OCI-LY3 (cell line): ENCODE measurements at regions not wholly inside any gene's neighbourhood (a gene's known extent, or its start where the extent isn't known, plus 50 kb on each side); places are given as distances from the start of the nearest gene placed in this dataset.

ENCODE experiments used
- H2AFZ ChIP-seq: fragments of 200-600, 300-600 bp; shearing (Covaris generic); 2 replicates; pipeline ENCODE4 v1.6.0; 2014; ENCODE audit warnings: antibody characterized with exemption, low read depth, low read length
- H3K27ac ChIP-seq: fragments of 200-600, 300-600 bp; sonication (generic); 2 replicates; pipeline ENCODE4 v1.5.1; 2014; ENCODE audit warnings: mild to moderate bottlenecking, low read length, moderate library complexity, mixed read lengths
- H3K27me3 ChIP-seq: fragments of 200-600, 300-600 bp; sonication (generic); 2 replicates; pipeline ENCODE4 v1.6.1; 2014; ENCODE audit warnings: low read depth, low read length, mixed read lengths
- H3K36me3 ChIP-seq: fragments of 200-600, 300-600 bp; sonication (generic); replicated peaks from 2 replicates; pipeline ENCODE3; 2014; ENCODE audit warnings: low read depth, low read length, mixed read lengths
- H3K4me1 ChIP-seq: fragments of 300-600, 200-600 bp; sonication (generic); 2 replicates; pipeline ENCODE4 v1.6.1; 2014; ENCODE audit warnings: low read length, mixed read lengths
- H3K4me2 ChIP-seq: fragments of 200-600, 300-600 bp; sonication (generic); 2 replicates; pipeline ENCODE4 v1.6.1; 2014; ENCODE audit warnings: low read length, mixed read lengths
- H3K4me3 ChIP-seq: fragments of 300-600, 200-600 bp; sonication (generic); 2 replicates; pipeline ENCODE4 v1.5.1; 2014; ENCODE audit warnings: antibody characterized with exemption, mild to moderate bottlenecking, low read length, moderate library complexity
- H3K79me2 ChIP-seq: fragments of 300-600, 200-600 bp; shearing (Covaris generic); 2 replicates; pipeline ENCODE4 v1.6.1; 2014; ENCODE audit warnings: mild to moderate bottlenecking, low read length, mixed read lengths
- H3K9ac ChIP-seq: fragments of 300-600, 200-600 bp; shearing (Covaris generic); 2 replicates; pipeline ENCODE4 v1.6.0; 2014; ENCODE audit warnings: mild to moderate bottlenecking, low read length, moderate library complexity
- H3K9me3 ChIP-seq: fragments of 200-600, 300-600 bp; shearing (Covaris generic); 2 replicates; pipeline ENCODE4 v1.6.1; 2014; ENCODE audit warnings: low read length, mixed read lengths; ENCODE audit not compliant: insufficient read depth
- H4K20me1 ChIP-seq: fragments of 200-600, 300-600 bp; sonication (generic); 2 replicates; pipeline ENCODE4 v1.6.1; 2016; ENCODE audit warnings: low read length, mixed read lengths; ENCODE audit not compliant: insufficient read depth
- EZH2phosphoT487 ChIP-seq: fragments of 200-600 bp; shearing (Covaris generic); IDR thresholded peaks from 2 replicates; pipeline ENCODE4 v1.6.1; 2018; ENCODE audit warnings: antibody characterized with exemption, mixed run types, low read depth
- TF ChIP-seq, protein P1 (sequence below): fragments of 200-600, 300-600 bp; sonication (generic); IDR thresholded peaks from 2 replicates; pipeline ENCODE4 v1.5.1; 2014; ENCODE audit warnings: antibody characterized with exemption, low read length, low read depth

- peaks cover 5% of the 10 kb centered on the region; the same call in 1 of the 2 replicates for H3K9me3 ChIP-seq
- H3K4me1 ChIP-seq, result no peaks in the 10 kb centered on the region
- no peak overlapping the region for H2AFZ ChIP-seq
- H3K27me3 ChIP-seq, result no peaks in the 10 kb centered on the region
- TF ChIP-seq EZH2phosphoT487, result no peak
- TF ChIP-seq, protein P1, sequence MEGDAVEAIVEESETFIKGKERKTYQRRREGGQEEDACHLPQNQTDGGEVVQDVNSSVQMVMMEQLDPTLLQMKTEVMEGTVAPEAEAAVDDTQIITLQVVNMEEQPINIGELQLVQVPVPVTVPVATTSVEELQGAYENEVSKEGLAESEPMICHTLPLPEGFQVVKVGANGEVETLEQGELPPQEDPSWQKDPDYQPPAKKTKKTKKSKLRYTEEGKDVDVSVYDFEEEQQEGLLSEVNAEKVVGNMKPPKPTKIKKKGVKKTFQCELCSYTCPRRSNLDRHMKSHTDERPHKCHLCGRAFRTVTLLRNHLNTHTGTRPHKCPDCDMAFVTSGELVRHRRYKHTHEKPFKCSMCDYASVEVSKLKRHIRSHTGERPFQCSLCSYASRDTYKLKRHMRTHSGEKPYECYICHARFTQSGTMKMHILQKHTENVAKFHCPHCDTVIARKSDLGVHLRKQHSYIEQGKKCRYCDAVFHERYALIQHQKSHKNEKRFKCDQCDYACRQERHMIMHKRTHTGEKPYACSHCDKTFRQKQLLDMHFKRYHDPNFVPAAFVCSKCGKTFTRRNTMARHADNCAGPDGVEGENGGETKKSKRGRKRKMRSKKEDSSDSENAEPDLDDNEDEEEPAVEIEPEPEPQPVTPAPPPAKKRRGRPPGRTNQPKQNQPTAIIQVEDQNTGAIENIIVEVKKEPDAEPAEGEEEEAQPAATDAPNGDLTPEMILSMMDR, result no peak
- H3K27ac ChIP-seq, result no peak overlapping the region
- no peak overlapping the region for H3K4me3 ChIP-seq
- H3K79me2 ChIP-seq, result no peaks in the 10 kb centered on the region
- no peak overlapping the region for H3K4me2 ChIP-seq
- peaks cover 4% of the 10 kb centered on the region for H3K36me3 ChIP-seq
- no peaks in the 10 kb centered on the region for H4K20me1 ChIP-seq
- no peak overlapping the region for H3K9ac ChIP-seq
Measured at GRCh38 chr12:40587970-40588369, 104.3 kb upstream of the CNTN1 start.

- Histone ChIP-seq H3K9ac (no peak overlapping the region), H3K4me2 (no peak overlapping the region), H3K27me3 (no peaks in the 10 kb centered on the region), H3K4me1 (no peaks in the 10 kb centered on the region), H2AFZ (no peak overlapping the region), H3K79me2 (no peaks in the 10 kb centered on the region), H3K4me3 (no peak overlapping the region), H3K9me3 (no peaks in the 10 kb centered on the region), H4K20me1 (no peaks in the 10 kb centered on the region), H3K27ac (no peak overlapping the region), H3K36me3 (no peaks in the 10 kb centered on the region)
- TF ChIP-seq, protein P1, result no peak
- TF ChIP-seq EZH2phosphoT487, result no peak
Measured at GRCh38 chr12:40597133-40597532, 95.1 kb upstream of the CNTN1 start.

DNA sequence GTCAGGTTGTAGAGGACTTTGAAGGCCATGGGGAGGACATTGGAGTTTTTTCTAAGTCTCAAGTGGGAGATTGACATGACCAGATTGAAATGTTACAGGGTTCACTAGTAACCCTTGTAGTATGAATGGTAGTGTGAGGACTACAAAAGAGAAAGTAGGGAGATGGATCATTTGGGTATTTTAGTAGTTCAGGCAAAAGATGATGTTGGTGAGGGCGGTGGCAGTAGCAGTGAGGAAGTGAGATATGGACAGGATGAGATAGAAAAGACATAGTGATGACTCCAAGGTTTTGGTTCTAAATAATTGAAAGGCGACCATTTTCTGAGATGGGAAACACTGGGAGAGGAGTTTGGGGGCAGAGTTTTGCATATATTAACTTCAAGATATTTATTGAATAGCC, 94.2 kb upstream of the CNTN1 start:
- TF ChIP-seq, protein P1, result no peak
- TF ChIP-seq EZH2phosphoT487, result no peak

GRCh38 chr12:40602562-40602961, 89.7 kb upstream of the CNTN1 start:
- no peak overlapping the region for H3K4me2 ChIP-seq
- no peak overlapping the region for H3K27ac ChIP-seq
- no peak for TF ChIP-seq EZH2phosphoT487
- TF ChIP-seq, protein P1, result no peak
- H3K79me2 ChIP-seq, result no peaks in the 10 kb centered on the region
- H3K9ac ChIP-seq, result no peak overlapping the region
- no peaks in the 10 kb centered on the region for H4K20me1 ChIP-seq
- H3K4me1 ChIP-seq, result no peaks in the 10 kb centered on the region
- H3K4me3 ChIP-seq, result no peak overlapping the region
- H3K36me3 ChIP-seq, result no peaks in the 10 kb centered on the region
- H3K27me3 ChIP-seq, result no peaks in the 10 kb centered on the region
- no peaks in the 10 kb centered on the region for H3K9me3 ChIP-seq
- no peak overlapping the region for H2AFZ ChIP-seq

More for the DNA sequence above, 94.2 kb upstream of the CNTN1 start:
- no peak overlapping the region for H2AFZ ChIP-seq
- no peak overlapping the region for H3K4me3 ChIP-seq
- H3K36me3 ChIP-seq, result no peaks in the 10 kb centered on the region
- no peak overlapping the region for H3K27ac ChIP-seq
- H3K27me3 ChIP-seq, result no peaks in the 10 kb centered on the region
- no peaks in the 10 kb centered on the region for H4K20me1 ChIP-seq
- no peak overlapping the region for H3K4me2 ChIP-seq
- no peaks in the 10 kb centered on the region for H3K79me2 ChIP-seq
- H3K4me1 ChIP-seq, result no peaks in the 10 kb centered on the region
- H3K9me3 ChIP-seq, result no peaks in the 10 kb centered on the region
- no peak overlapping the region for H3K9ac ChIP-seq
